ENCODE measurements at regions not wholly inside any gene's neighbourhood (a gene's known extent, or its start where the extent isn't known, plus 50 kb on each side); places are given as distances from the start of the nearest gene placed in this dataset.
"Not testable (repeated sequence)": the region's sequence is repeated elsewhere in the genome, so short reads cannot be mapped to it uniquely, and the experiment has no call there.

GRCh38 chr22:45088576-45088975, 75.1 kb upstream of the NUP50 start:
- no peak overlapping the region for H3K4me3 ChIP-seq (ENCODE audit: low read length)
- DNase-seq (ENCODE audit: low read depth), result no peak
- no peak for TF ChIP-seq CTCF (conservative IDR thresholded peaks at IDR 0.05; ENCODE audit: low read length)

GRCh38 chr22:45090497-45090910, 73.2 kb upstream of the NUP50 start:
- no peak overlapping the region for H3K4me3 ChIP-seq (ENCODE audit: low read length)
- peak; percentile 21 for DNase-seq (ENCODE audit: low read depth)
- no peak for TF ChIP-seq CTCF (conservative IDR thresholded peaks at IDR 0.05; ENCODE audit: low read length)

- no peak for TF ChIP-seq CTCF (conservative IDR thresholded peaks at IDR 0.05; ENCODE audit: low read length)
- no peak overlapping the region for H3K4me3 ChIP-seq (ENCODE audit: low read length)
- no peak for DNase-seq (ENCODE audit: low read depth)
Observed at GRCh38 chr22:45091254-45091854, 72.4 kb upstream of the NUP50 start.

- not testable (repeated sequence) for H3K4me3 ChIP-seq (ENCODE audit: low read length); DNase-seq (ENCODE audit: low read depth)
Observed at GRCh38 chr22:45091875-45092274, 71.8 kb upstream of the NUP50 start.

GRCh38 chr22:45092644-45093043, 71.1 kb upstream of the NUP50 start:
- no peak for TF ChIP-seq CTCF (conservative IDR thresholded peaks at IDR 0.05; ENCODE audit: low read length)
- no peak for DNase-seq (ENCODE audit: low read depth)
- H3K4me3 ChIP-seq (ENCODE audit: low read length), result no peak overlapping the region

- no peak for DNase-seq (ENCODE audit: low read depth)
- no peak overlapping the region for H3K4me3 ChIP-seq (ENCODE audit: low read length)
- no peak for TF ChIP-seq CTCF (conservative IDR thresholded peaks at IDR 0.05; ENCODE audit: low read length)
Observed at GRCh38 chr22:45093609-45094008, 70.1 kb upstream of the NUP50 start.

- no peak for TF ChIP-seq CTCF (conservative IDR thresholded peaks at IDR 0.05; ENCODE audit: low read length)
- DNase-seq (ENCODE audit: low read depth), result no peak
- no peak overlapping the region for H3K4me3 ChIP-seq (ENCODE audit: low read length)
Observed at GRCh38 chr22:45094081-45094720, 69.5 kb upstream of the NUP50 start.
